GM23248 (cell line): ENCODE measurements at regions not wholly inside any gene's neighbourhood (a gene's known extent, or its start where the extent isn't known, plus 50 kb on each side); places are given as distances from the start of the nearest gene placed in this dataset.

Experiments used
- DNase-seq: peaks from one replicate; pipeline ENCODE4 v3.0.0-alpha.2; 2015
- H2AFZ ChIP-seq: fragments of 200-600 bp; sonication (generic); 2 replicates; pipeline ENCODE4 v1.6.1; 2016; ENCODE audit warnings: antibody characterized with exemption
- H3F3A ChIP-seq: fragments of 200-600 bp; sonication (generic); 2 replicates; pipeline ENCODE4 v1.6.1; 2016; ENCODE audit warnings: mild to moderate bottlenecking, antibody characterized with exemption, mixed run types; ENCODE audit not compliant: insufficient read depth
- H3K27ac ChIP-seq: fragments of 200-600 bp; sonication (generic); 2 replicates; pipeline ENCODE4 v1.5.1; 2016; ENCODE audit warnings: mild to moderate bottlenecking
- H3K27me3 ChIP-seq: fragments of 200-600 bp; sonication (generic); replicated peaks from 2 replicates; pipeline ENCODE4 v1.6.1; 2016; ENCODE audit warnings: mild to moderate bottlenecking; ENCODE audit not compliant: insufficient read depth
- H3K36me3 ChIP-seq: fragments of 200-600 bp; sonication (generic); 2 replicates; pipeline ENCODE4 v1.6.1; 2016; ENCODE audit warnings: low read depth, mild to moderate bottlenecking
- H3K4me1 ChIP-seq: fragments of 200-600 bp; sonication (generic); 2 replicates; pipeline ENCODE4 v1.6.1; 2016; ENCODE audit warnings: mild to moderate bottlenecking; ENCODE audit not compliant: insufficient read depth
- H3K4me2 ChIP-seq: fragments of 200-600 bp; sonication (generic); one replicate; pipeline ENCODE4 v1.6.1; 2016; ENCODE audit warnings: mild to moderate bottlenecking; ENCODE audit not compliant: unreplicated experiment
- H3K4me3 ChIP-seq: fragments of 200-600 bp; sonication (generic); 2 replicates; pipeline ENCODE4 v1.5.1; 2016; ENCODE audit warnings: mild to moderate bottlenecking
- H3K79me2 ChIP-seq: fragments of 200-600 bp; sonication (generic); 2 replicates; pipeline ENCODE4 v1.6.1; 2016; ENCODE audit warnings: mild to moderate bottlenecking; ENCODE audit not compliant: insufficient read depth
- H3K9ac ChIP-seq: fragments of 200-600 bp; sonication (generic); 2 replicates; pipeline ENCODE4 v1.6.1; 2016; ENCODE audit warnings: mild to moderate bottlenecking
- H3K9me2 ChIP-seq: fragments of 200-600 bp; sonication (generic); 2 replicates; pipeline ENCODE4 v1.6.1; 2016; ENCODE audit warnings: mixed run types, mild to moderate bottlenecking, moderate library complexity; ENCODE audit not compliant: insufficient read depth
- H3K9me3 ChIP-seq: fragments of 200-600 bp; sonication (generic); one replicate; pipeline ENCODE4 v1.6.1; 2017; ENCODE audit warnings: low read depth
- H4K20me1 ChIP-seq: fragments of 200-600 bp; sonication (generic); 2 replicates; pipeline ENCODE4 v1.6.0; 2016; ENCODE audit not compliant: insufficient read depth
- EZH2 ChIP-seq: fragments of 200-600 bp; sonication (generic); IDR thresholded peaks from 2 replicates; pipeline ENCODE4 v1.6.1; 2018; ENCODE audit warnings: antibody characterized with exemption, mild to moderate bottlenecking; ENCODE audit not compliant: insufficient read depth, poor library complexity, severe bottlenecking
- EZH2phosphoT487 ChIP-seq: fragments of 200-600 bp; sonication (generic); IDR thresholded peaks from 2 replicates; pipeline ENCODE4 v1.6.1; 2018; ENCODE audit warnings: antibody characterized with exemption, moderate library complexity, mild to moderate bottlenecking, low read depth; ENCODE audit not compliant: insufficient read depth
- WGBS, 2 experiments: methylation state at CpG; one replicate each; pipeline ENCODE4 v1.1.6; 2015 to 2017; ENCODE audit warnings: low lambda C conversion rate in 2 of 2, low coverage in 1 of 2; ENCODE audit errors: missing lambda C conversion rate in 2 of 2; 5-methylcytosine and 5-hydroxymethylcytosine counted together
- in situ Hi-C: fragments of 300-500 bp; cut with MboI; formaldehyde crosslinking; loops from 2 replicates; pipeline ENCODE4 v1.15.0; 2020

DNA sequence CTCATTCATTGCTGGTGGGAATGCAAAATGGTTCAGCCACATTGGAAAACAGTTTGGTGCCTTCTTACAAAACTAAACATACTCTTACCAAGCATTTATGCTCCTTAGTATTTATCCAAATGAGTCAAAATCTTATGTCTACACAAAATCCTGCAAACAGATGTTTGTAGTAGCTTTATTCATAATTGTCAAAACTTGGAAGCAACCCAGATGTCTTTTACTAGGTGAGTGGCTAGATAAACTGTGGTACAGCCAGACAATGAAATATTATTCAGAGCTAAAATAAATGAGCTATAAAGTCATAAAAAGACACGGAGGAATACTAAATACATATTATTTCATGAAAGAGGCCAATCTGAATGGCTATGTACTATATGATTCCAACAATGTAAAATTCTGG is 709.5 kb downstream of the NSUN3 start:
- no peaks in the 10 kb centered on the region for H3K36me3 ChIP-seq
- no peaks in the 10 kb centered on the region for H3K9me3 ChIP-seq
- H3K4me2 ChIP-seq, result no peak overlapping the region
- H3K27ac ChIP-seq, result no peak overlapping the region
- H4K20me1 ChIP-seq, result no peaks in the 10 kb centered on the region
- no peaks in the 10 kb centered on the region for H3K9me2 ChIP-seq
- DNase-seq, result no peak
- no peak for TF ChIP-seq EZH2
- TF ChIP-seq EZH2phosphoT487, result no peak
- WGBS, 2 experiments, result 11 to 14% methylated on average over 1 of the region's 1 CpG
- no peak overlapping the region for H2AFZ ChIP-seq
- no peak overlapping the region for H3K4me3 ChIP-seq
- H3K79me2 ChIP-seq, result no peaks in the 10 kb centered on the region
- in situ Hi-C loops, result no loop called here
- no peak overlapping the region for H3K9ac ChIP-seq
- H3K27me3 ChIP-seq, result no peaks in the 10 kb centered on the region
- H3F3A ChIP-seq, result no peaks in the 10 kb centered on the region
- H3K4me1 ChIP-seq, result no peaks in the 10 kb centered on the region

- in situ Hi-C loops, result no loop called here
- TF ChIP-seq EZH2phosphoT487, result no peak
- TF ChIP-seq EZH2, result no peak
Measured at GRCh38 chr3:94775746-94776145, 712.9 kb downstream of the NSUN3 start.

DNA sequence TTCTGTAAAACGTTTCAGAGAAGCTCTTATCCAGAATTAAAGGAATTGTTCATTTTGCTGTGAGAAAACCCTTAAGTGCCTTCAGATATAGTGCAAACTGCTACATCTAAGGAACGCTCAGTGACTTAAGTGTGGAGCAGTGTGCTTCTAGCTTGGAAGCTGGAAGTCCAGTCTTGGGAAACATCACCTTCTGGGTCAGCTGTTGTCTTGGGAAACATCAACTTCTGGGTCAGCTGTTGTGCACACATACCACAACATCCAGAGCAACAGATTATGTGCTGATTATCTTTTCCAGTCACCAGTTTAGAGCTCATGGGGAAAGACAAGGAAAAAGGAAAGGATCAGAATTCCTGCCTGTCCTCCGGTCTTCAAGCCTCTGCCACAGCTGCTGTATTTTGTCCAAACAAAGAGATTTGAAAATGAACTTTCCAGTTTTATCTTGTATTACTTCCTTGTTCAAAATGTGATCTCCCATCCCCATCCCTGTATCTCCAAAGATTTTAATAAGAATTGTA is 713.6 kb downstream of the NSUN3 start:
- Histone ChIP-seq H3K9me2 (no peaks in the 10 kb centered on the region), H3K27me3 (no peaks in the 10 kb centered on the region), H2AFZ (no peak overlapping the region), H3K79me2 (no peaks in the 10 kb centered on the region), H3K4me3 (no peak overlapping the region), H3K36me3 (no peaks in the 10 kb centered on the region), H3K9ac (no peak overlapping the region), H3F3A (no peaks in the 10 kb centered on the region), H4K20me1 (no peaks in the 10 kb centered on the region), H3K9me3 (no peaks in the 10 kb centered on the region), H3K4me2 (no peak overlapping the region), H3K4me1 (no peaks in the 10 kb centered on the region), H3K27ac (no peak overlapping the region)
- no peak for DNase-seq
- WGBS, 2 experiments, result 19 to 35% methylated on average over 3 of the region's 3 CpGs
- TF ChIP-seq EZH2phosphoT487 (no peak), EZH2 (no peak)
- in situ Hi-C loops, result no loop called here

More at GRCh38 chr3:94775746-94776145, 712.9 kb downstream of the NSUN3 start:
- WGBS, 2 experiments, result 2 to 17% methylated on average over 2 of the region's 2 CpGs
- no peaks in the 10 kb centered on the region for H3K36me3 ChIP-seq
- H3K4me2 ChIP-seq, result no peak overlapping the region
- no peaks in the 10 kb centered on the region for H3K79me2 ChIP-seq
- no peak overlapping the region for H3K27ac ChIP-seq
- no peak overlapping the region for H3K9ac ChIP-seq
- H4K20me1 ChIP-seq, result no peaks in the 10 kb centered on the region
- no peaks in the 10 kb centered on the region for H3K27me3 ChIP-seq
- H3K4me1 ChIP-seq, result no peaks in the 10 kb centered on the region
- no peak overlapping the region for H3K4me3 ChIP-seq
- H2AFZ ChIP-seq, result no peak overlapping the region
- no peaks in the 10 kb centered on the region for H3K9me3 ChIP-seq
- no peaks in the 10 kb centered on the region for H3K9me2 ChIP-seq
- DNase-seq, result no peak
- no peaks in the 10 kb centered on the region for H3F3A ChIP-seq

DNA sequence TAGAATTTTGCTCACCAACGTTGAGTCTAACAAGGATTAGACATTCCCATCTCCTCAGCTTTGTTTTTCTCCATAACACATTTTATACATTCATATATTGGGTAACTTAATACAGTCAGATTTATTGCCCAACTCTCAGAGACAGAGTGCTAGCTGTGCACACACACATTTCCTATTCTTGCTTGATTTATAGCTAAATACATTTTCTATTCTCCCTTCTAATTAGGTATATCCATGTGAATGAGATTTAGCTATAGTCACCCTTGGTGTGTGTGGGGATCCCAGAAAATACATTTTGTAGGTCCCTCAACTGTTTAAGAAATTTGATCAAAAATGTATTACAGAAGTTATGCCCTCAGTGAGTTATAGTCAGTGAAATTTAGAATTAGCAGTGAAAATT is 715.4 kb downstream of the NSUN3 start:
- Histone ChIP-seq H4K20me1 (no peaks in the 10 kb centered on the region), H3K4me3 (no peak overlapping the region), H3K9me2 (no peaks in the 10 kb centered on the region), H3K4me2 (no peak overlapping the region), H3K9me3 (no peaks in the 10 kb centered on the region), H3K27me3 (no peaks in the 10 kb centered on the region), H3F3A (no peaks in the 10 kb centered on the region), H3K27ac (no peak overlapping the region), H2AFZ (no peak overlapping the region), H3K9ac (no peak overlapping the region), H3K79me2 (no peaks in the 10 kb centered on the region), H3K4me1 (no peaks in the 10 kb centered on the region), H3K36me3 (no peaks in the 10 kb centered on the region)
- no peak for DNase-seq
- in situ Hi-C loops, result no loop called here
- TF ChIP-seq EZH2 (no peak), EZH2phosphoT487 (no peak)
- 0% methylated on average over 1 of the region's 1 CpG for WGBS, 2 experiments

DNA sequence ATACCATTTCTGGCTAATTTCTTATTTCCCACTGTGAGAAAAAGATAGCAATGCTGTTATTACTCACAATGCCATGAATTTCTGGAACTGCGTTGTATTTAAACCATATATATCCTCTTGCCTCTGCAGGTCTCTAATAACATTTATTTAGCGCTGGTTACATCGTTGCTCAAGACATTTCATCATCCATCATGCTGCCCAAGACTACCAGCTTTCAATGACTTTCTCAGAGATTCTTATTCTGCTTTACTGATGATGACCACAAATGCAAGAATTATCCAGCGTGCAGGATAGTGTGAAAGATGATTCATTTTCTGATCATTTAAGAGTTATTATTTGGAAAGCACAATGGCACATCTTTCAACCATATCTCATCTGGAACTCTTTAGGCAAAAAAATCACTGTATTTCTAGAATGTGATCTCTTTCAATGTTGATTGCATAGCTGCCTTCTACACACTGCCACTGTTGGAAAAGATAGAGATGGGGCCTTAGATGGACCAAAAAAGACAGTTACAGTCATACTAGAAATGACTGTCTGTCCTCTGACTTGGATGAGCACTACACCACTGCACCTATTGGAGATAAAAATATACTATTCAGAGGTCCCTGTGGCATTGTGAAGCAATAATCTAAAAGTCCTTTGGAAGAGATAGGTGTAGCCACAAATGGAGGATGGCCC is 716.1 kb downstream of the NSUN3 start:
- H3K36me3 ChIP-seq, result no peaks in the 10 kb centered on the region
- no peaks in the 10 kb centered on the region for H3K27me3 ChIP-seq
- no peaks in the 10 kb centered on the region for H3K79me2 ChIP-seq
- H3K27ac ChIP-seq, result no peak overlapping the region
- H3F3A ChIP-seq, result no peaks in the 10 kb centered on the region
- DNase-seq, result no peak
- H3K9me2 ChIP-seq, result no peaks in the 10 kb centered on the region
- H3K9me3 ChIP-seq, result no peaks in the 10 kb centered on the region
- no peak for TF ChIP-seq EZH2phosphoT487
- no peak for TF ChIP-seq EZH2
- WGBS, 2 experiments, result 4 to 5% methylated on average over 4 of the region's 4 CpGs
- no peak overlapping the region for H3K4me3 ChIP-seq
- no peak overlapping the region for H3K4me2 ChIP-seq
- in situ Hi-C loops, result no loop called here
- H3K4me1 ChIP-seq, result no peaks in the 10 kb centered on the region
- H3K9ac ChIP-seq, result no peak overlapping the region
- H4K20me1 ChIP-seq, result no peaks in the 10 kb centered on the region
- H2AFZ ChIP-seq, result no peak overlapping the region
